H9 (cell line): ENCODE measurements at regions not wholly inside any gene's neighbourhood (a gene's known extent, or its start where the extent isn't known, plus 50 kb on each side); places are given as distances from the start of the nearest gene placed in this dataset.

Source experiments
- DNase-seq: peaks from one replicate; pipeline ENCODE4 v3.0.0-alpha.2; 2017
- H2AFZ ChIP-seq: one replicate; pipeline ENCODE4 v1.6.1; 2013; ENCODE audit warnings: mild to moderate bottlenecking, low read length, control low read depth, moderate library complexity
- H2AK5ac ChIP-seq: 2 replicates; pipeline ENCODE4 v1.6.1; 2013; ENCODE audit warnings: low read length, control low read depth, mixed read lengths; ENCODE audit not compliant: insufficient read length
- H2BK120ac ChIP-seq: one replicate; pipeline ENCODE4 v1.6.1; 2013; ENCODE audit warnings: low read depth, mild to moderate bottlenecking, low read length, control low read depth, inconsistent platforms; ENCODE audit not compliant: poor library complexity, severe bottlenecking
- H2BK12ac ChIP-seq: 2 replicates; pipeline ENCODE4 v1.6.1; 2013; ENCODE audit warnings: low read length, control low read depth, mixed read lengths, low read depth; ENCODE audit not compliant: insufficient read length
- H2BK15ac ChIP-seq: 2 replicates; pipeline ENCODE4 v1.6.1; 2013; ENCODE audit warnings: low read depth, low read length, control low read depth
- H2BK20ac ChIP-seq: one replicate; pipeline ENCODE4 v1.6.1; 2013; ENCODE audit warnings: low read depth, mild to moderate bottlenecking, low read length, control low read depth, inconsistent platforms; ENCODE audit not compliant: poor library complexity, severe bottlenecking
- H2BK5ac ChIP-seq: 2 replicates; pipeline ENCODE4 v1.6.1; 2013; ENCODE audit warnings: low read length, control low read depth, mixed read lengths; ENCODE audit not compliant: insufficient read length
- H3K14ac ChIP-seq: 2 replicates; pipeline ENCODE4 v1.6.1; 2013; ENCODE audit warnings: low read length, control low read depth; ENCODE audit not compliant: insufficient read depth
- H3K18ac ChIP-seq: 2 replicates; pipeline ENCODE4 v1.6.1; 2013; ENCODE audit warnings: low read depth, mild to moderate bottlenecking, mixed read lengths, low read length, control low read depth; ENCODE audit not compliant: insufficient read length
- H3K23ac ChIP-seq: 2 replicates; pipeline ENCODE4 v1.6.1; 2013; ENCODE audit warnings: low read length, control low read depth, mixed read lengths, low read depth; ENCODE audit not compliant: insufficient read length
- H3K23me2 ChIP-seq: 2 replicates; pipeline ENCODE4 v1.6.1; 2013; ENCODE audit warnings: low read depth, mild to moderate bottlenecking, mixed read lengths, low read length, control low read depth; ENCODE audit not compliant: insufficient read length, poor library complexity, severe bottlenecking
- H3K27ac ChIP-seq: 2 replicates; pipeline ENCODE4 v1.5.1; 2013; ENCODE audit warnings: low read length, control low read depth, mixed read lengths, low read depth; ENCODE audit not compliant: insufficient read length
- H3K27me3 ChIP-seq: 2 replicates; pipeline ENCODE4 v1.6.1; 2013; ENCODE audit warnings: low read length, control low read depth, inconsistent platforms; ENCODE audit not compliant: insufficient read depth
- H3K4ac ChIP-seq: 2 replicates; pipeline ENCODE4 v1.6.1; 2013; ENCODE audit warnings: low read depth, mild to moderate bottlenecking, control low read depth, inconsistent platforms, low read length, moderate library complexity
- H3K4me1 ChIP-seq: 2 replicates; pipeline ENCODE4 v1.6.1; 2013; ENCODE audit warnings: low read length, control low read depth, inconsistent platforms; ENCODE audit not compliant: insufficient read depth
- H3K4me2 ChIP-seq: 2 replicates; pipeline ENCODE4 v1.6.1; 2013; ENCODE audit warnings: low read length, control low read depth, mixed read lengths; ENCODE audit not compliant: insufficient read length, insufficient read depth
- H3K56ac ChIP-seq: 2 replicates; pipeline ENCODE4 v1.6.1; 2013; ENCODE audit warnings: low read depth, mild to moderate bottlenecking, mixed read lengths, low read length, control low read depth; ENCODE audit not compliant: insufficient read length
- H3K79me1 ChIP-seq: 2 replicates; pipeline ENCODE4 v1.6.1; 2013; ENCODE audit warnings: low read depth, mild to moderate bottlenecking, moderate library complexity, low read length, control low read depth, inconsistent platforms; ENCODE audit not compliant: insufficient read depth, poor library complexity, severe bottlenecking
- H3K79me2 ChIP-seq: 2 replicates; pipeline ENCODE4 v1.6.1; 2013; ENCODE audit warnings: low read length, control low read depth, inconsistent platforms; ENCODE audit not compliant: insufficient read depth
- H3K9ac ChIP-seq: 2 replicates; pipeline ENCODE4 v1.6.1; 2013; ENCODE audit warnings: low read length, control low read depth, mixed read lengths; ENCODE audit not compliant: insufficient read length; ENCODE audit errors: extremely low read depth
- H3K9me3 ChIP-seq: one replicate; pipeline ENCODE4 v1.6.1; 2013; ENCODE audit warnings: low read depth, low read length, inconsistent platforms; ENCODE audit not compliant: control insufficient read depth
- H3T11ph ChIP-seq: one replicate; pipeline ENCODE4 v1.6.1; 2013; ENCODE audit warnings: mild to moderate bottlenecking, low read length, control low read depth, inconsistent platforms
- H4K20me1 ChIP-seq: one replicate; pipeline ENCODE4 v1.6.1; 2013; ENCODE audit not compliant: control insufficient read depth, insufficient read length, insufficient read depth
- H4K5ac ChIP-seq: 2 replicates; pipeline ENCODE4 v1.6.1; 2013; ENCODE audit warnings: low read depth, mild to moderate bottlenecking, mixed read lengths, low read length, control low read depth; ENCODE audit not compliant: insufficient read length
- H4K8ac ChIP-seq: replicated peaks from 2 replicates; pipeline ENCODE4 v1.6.1; 2013; ENCODE audit warnings: low read length, control low read depth, mixed read lengths, low read depth; ENCODE audit not compliant: insufficient read length
- H4K91ac ChIP-seq: 2 replicates; pipeline ENCODE4 v1.6.1; 2013; ENCODE audit warnings: low read depth, mild to moderate bottlenecking, moderate library complexity, mixed read lengths, low read length, control low read depth; ENCODE audit not compliant: insufficient read length
- H3K27ac Mint-ChIP-seq, 3 experiments: 2 replicates in 2 of 3; 3 replicates in 1 of 3; pipeline ENCODE4 v1.8.0; 2020 to 2021; ENCODE audit warnings: mixed read lengths in 3 of 3, mild to moderate bottlenecking in 1 of 3, moderate library complexity in 1 of 3
- H3K27me3 Mint-ChIP-seq: 2 replicates; pipeline ENCODE4 v1.8.0; 2021; ENCODE audit warnings: low read depth, mild to moderate bottlenecking, moderate library complexity, mixed read lengths
- H3K36me3 Mint-ChIP-seq, 3 experiments: 2 replicates in 2 of 3; 3 replicates in 1 of 3; pipeline ENCODE4 v1.8.0; 2020 to 2021; ENCODE audit warnings: low read depth in 3 of 3, mixed read lengths in 3 of 3; ENCODE audit not compliant: insufficient read depth in 1 of 3
- H3K4me1 Mint-ChIP-seq, 2 experiments: 2 replicates each; pipeline ENCODE4 v1.8.0; 2020; ENCODE audit warnings: mixed read lengths in 2 of 2
- H3K4me3 Mint-ChIP-seq, 2 experiments: 2 replicates in 1 of 2; 3 replicates in 1 of 2; pipeline ENCODE4 v1.8.0; 2020 to 2021; ENCODE audit warnings: mild to moderate bottlenecking in 2 of 2, mixed read lengths in 2 of 2, moderate library complexity in 1 of 2
- H3K9me3 Mint-ChIP-seq, 2 experiments: 2 replicates in 1 of 2; 3 replicates in 1 of 2; pipeline ENCODE4 v1.8.0; 2020; ENCODE audit warnings: mild to moderate bottlenecking in 2 of 2, mixed read lengths in 2 of 2, moderate library complexity in 1 of 2
- WGBS: extraction: QIAGEN DNeasy Blood & Tissue Kit; methylation state at CpG from one replicate; pipeline ENCODE4 v1.1.7; 2013; ENCODE audit warnings: missing lambda C conversion rate, low lambda C conversion rate, mixed read lengths; ENCODE audit not compliant: insufficient read length; ENCODE audit errors: extremely low coverage; 5-methylcytosine and 5-hydroxymethylcytosine counted together
- TF ChIP-seq, protein P1 (sequence below): fragments of 200-600 bp; sonication (generic); conservative IDR thresholded peaks from 3 replicates; pipeline ENCODE4 v1.8.0; 2021; ENCODE audit warnings: antibody characterized with exemption, mild to moderate bottlenecking

DNA sequence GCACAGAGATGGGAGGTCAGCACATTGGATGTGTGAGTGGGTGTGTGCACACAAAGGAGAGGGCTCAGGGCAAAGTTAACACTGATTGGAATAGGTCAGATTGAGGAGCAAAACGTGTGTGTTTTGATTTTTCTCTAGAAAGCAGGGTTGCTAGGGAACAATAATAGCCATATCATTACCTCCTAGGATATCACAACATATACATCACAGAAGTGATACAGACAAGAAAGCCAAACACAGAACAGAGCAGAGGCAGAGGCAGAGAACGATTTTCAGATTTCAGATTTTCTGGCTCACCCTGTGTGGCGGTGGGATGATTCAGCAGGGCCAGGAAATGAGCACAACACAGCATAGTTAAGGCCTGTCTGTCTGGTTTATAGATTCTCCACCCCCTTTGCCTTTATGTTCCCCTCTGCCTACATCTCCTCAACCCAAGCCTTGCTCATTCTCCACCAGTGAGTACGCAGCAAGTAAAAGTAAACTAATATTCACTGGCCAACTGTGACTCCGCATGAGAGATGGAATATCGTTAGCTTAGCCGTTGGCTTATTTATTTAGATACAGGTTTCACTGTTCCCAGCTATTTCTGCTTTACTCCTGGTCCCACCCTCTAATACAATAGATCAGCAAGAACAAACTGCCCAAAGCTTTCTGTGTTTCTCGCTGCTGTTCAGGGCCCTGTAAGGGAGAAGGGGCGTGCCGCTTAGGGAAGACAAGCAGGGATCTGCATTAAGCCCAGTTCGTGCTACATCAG lies 182.7 kb upstream of the TSC22D1 start:
- Histone ChIP-seq H2AFZ (no peak overlapping the region), H3K79me1 (no peaks in the 10 kb centered on the region), H3K14ac (no peak overlapping the region), H2BK5ac (no peak overlapping the region), H2BK12ac (no peak overlapping the region), H3K4me1 (no peaks in the 10 kb centered on the region), H3K9me3 (no peaks in the 10 kb centered on the region), H3K23me2 (no peaks in the 10 kb centered on the region), H3K79me2 (no peaks in the 10 kb centered on the region), H3K9ac (no peak overlapping the region), H4K20me1 (no peaks in the 10 kb centered on the region), H2AK5ac (no peak overlapping the region), H3T11ph (no peak overlapping the region), H3K4me2 (no peak overlapping the region), H2BK20ac (no peak overlapping the region), H3K27me3 (no peaks in the 10 kb centered on the region), H4K8ac (no peak overlapping the region), H2BK15ac (no peak overlapping the region), H3K4ac (no peak overlapping the region), H3K23ac (no peak overlapping the region), H2BK120ac (no peak overlapping the region), H4K91ac (no peak overlapping the region), H3K27ac (no peak overlapping the region), H3K18ac (no peak overlapping the region), H3K56ac (no peak overlapping the region), H4K5ac (no peak overlapping the region)
- no peaks in the 10 kb centered on the region; a peak in 1 of 7 replicates for H3K36me3 Mint-ChIP-seq
- no CpG with 5 or more reads among the region's 11 CpGs for WGBS
- TF ChIP-seq, protein P1, sequence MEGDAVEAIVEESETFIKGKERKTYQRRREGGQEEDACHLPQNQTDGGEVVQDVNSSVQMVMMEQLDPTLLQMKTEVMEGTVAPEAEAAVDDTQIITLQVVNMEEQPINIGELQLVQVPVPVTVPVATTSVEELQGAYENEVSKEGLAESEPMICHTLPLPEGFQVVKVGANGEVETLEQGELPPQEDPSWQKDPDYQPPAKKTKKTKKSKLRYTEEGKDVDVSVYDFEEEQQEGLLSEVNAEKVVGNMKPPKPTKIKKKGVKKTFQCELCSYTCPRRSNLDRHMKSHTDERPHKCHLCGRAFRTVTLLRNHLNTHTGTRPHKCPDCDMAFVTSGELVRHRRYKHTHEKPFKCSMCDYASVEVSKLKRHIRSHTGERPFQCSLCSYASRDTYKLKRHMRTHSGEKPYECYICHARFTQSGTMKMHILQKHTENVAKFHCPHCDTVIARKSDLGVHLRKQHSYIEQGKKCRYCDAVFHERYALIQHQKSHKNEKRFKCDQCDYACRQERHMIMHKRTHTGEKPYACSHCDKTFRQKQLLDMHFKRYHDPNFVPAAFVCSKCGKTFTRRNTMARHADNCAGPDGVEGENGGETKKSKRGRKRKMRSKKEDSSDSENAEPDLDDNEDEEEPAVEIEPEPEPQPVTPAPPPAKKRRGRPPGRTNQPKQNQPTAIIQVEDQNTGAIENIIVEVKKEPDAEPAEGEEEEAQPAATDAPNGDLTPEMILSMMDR: no peak
- peaks cover 11 to 18% of the 10 kb centered on the region in 2 experiments for H3K4me1 Mint-ChIP-seq
- H3K4me3 Mint-ChIP-seq: no peak overlapping the region
- no peak for DNase-seq
- H3K9me3 Mint-ChIP-seq: no peaks in the 10 kb centered on the region
- H3K27ac Mint-ChIP-seq: no peak overlapping the region
- no peaks in the 10 kb centered on the region for H3K27me3 Mint-ChIP-seq
